NCI-H2196 treated with DMSO at 0.1 percent for 48 hours (cell line): ENCODE measurements at regions not wholly inside any gene's neighbourhood (a gene's known extent, or its start where the extent isn't known, plus 50 kb on each side); places are given as distances from the start of the nearest gene placed in this dataset.

ENCODE experiments used
- DNase-seq: peaks from one replicate; lab custom pipeline; 2025; ENCODE audit not compliant: unreplicated experiment; lab: John Stamatoyannopoulos, UW

DNA sequence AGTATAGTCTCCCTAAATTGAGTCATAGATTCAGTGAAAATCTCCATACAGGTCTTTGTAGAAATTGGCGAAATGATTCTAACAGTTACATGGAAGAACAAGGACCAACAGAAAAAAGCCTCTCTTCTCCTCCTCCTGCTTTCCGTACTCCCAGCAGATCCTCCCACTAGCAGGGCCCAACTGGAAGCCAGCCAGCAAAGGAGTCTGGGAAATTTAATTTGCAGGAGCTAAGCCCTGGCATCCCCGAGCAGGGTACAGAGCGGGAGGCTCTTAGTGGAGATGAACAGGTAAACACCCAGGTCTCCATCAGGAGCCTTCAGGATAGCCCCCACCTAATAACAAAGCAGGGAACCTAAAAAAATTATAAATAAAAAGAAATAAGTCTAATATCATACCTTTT, 1473.8 kb downstream of the TBC1D22A start:
- no peak for DNase-seq

DNA sequence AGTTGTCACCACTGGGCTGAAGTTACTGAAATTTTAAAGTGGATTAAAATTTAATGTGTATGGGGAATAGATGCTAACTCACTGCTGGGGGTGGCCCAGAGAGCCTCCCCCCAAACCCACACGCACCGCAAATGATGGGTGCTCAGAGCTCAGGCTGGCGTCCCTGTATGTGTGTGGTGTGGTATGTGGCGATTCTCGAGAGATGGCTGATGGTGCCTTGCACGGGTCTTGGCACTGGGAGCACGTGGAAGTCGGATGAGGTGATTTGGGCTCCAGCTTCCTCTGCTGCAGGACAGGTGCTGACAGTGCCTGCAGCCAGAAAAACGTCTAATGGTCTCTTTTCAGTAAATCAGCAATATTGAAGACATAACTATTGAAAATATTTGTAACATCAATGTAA, 1473.3 kb downstream of the TBC1D22A start:
- no peak for DNase-seq

DNA sequence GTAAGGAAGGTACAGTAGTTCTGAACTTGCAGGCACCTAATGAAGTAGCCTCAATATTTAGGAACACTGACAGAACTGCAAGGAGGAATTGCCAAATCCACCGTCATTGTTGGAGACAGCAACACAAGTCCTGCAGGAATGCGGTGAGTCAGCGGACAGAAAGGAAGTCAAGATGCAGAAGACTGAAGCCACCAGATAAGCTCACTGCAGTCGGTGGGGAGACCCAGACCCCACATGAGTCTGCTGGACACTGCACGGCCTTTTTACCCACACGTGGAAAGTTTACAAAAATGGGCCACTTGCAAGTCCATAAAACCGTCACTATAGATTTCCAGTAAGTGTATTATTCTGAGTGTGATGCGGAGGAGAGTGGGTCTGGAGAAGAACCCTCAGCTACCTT, 1471.6 kb downstream of the TBC1D22A start:
- no peak for DNase-seq

GRCh38 chr22:48233586-48233985, 1471.1 kb downstream of the TBC1D22A start:
- DNase-seq, result no peak

GRCh38 chr22:48228468-48228867, 1466.0 kb downstream of the TBC1D22A start:
- no peak for DNase-seq

DNA sequence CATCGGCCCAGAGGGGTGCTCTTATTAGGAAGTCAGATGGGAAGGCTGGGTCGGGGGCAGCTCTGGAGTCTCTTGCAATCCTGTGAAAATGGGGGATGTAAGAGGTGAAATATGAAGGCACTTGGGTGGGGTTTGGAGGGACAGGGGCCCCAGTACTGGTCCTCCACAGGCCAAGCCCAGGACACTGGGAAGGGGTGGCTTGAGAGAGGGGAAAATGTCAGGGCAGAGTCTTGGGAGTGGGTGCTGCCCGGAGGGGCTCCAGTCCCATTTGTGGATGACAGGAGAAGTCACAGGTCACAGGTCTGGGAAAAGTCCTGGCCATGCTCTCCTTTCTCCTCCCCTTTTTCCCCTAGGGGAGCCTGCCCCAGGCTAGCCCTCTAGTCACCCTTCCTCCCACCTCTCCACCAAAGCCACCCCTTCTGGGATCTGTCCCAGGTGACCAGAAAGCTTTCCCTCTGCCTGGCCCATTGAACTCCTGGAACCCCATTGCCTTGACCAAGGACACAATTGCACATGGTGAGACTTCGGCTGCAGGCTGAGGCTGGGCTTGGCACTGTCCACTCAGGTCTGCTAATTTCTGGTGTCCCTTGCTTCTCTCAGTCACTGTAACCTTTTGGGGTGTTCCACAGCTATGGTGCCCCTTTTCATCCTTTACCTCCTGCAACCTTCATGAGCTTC, 1465.0 kb downstream of the TBC1D22A start:
- no peak for DNase-seq

DNA sequence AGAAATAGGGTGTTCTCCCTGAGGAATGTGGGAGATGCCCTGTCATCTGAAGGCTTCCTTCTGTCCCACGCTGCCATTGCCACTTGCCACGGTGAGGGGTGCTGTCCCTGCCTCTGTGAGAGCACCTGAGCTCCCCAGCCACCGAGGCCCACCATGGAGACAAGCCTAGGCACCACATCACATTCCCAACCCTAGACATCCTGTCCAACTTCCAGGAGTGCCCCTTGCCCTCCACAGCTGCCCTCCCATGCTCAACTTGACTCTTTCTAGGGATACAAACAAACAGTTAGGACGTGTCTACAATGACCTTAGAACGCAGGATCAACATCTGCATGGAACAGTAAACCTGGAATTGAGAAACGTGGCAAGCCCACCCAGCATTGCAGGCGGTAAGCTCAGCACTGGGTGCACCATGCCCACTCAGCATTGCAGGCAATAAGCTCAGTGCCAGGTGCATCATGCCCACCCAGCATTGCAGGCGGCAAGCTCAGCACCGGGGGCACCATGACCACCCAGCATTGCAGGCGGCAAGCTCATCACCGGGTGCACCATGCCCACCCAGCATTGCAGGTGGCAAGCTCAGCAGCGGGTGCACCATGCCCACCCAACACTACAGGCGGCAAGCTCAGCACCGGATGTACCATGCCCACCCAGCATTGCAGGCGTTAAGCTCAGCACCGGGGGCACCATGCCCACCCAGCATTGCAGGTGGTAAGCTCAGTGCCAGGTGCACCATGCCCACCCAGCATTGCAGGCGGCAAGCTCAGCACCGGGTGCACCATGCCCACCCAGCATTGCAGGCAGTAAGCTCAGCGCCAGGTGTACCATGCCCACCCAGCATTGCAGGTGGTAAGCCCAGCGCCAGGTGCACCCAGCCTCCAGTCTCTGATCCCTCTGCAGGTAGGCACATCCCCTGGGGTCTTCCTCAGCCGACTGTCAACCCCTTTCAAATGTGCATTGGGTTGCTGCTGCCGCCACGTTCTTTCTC, 1463.9 kb downstream of the TBC1D22A start:
- DNase-seq, result no peak

DNA sequence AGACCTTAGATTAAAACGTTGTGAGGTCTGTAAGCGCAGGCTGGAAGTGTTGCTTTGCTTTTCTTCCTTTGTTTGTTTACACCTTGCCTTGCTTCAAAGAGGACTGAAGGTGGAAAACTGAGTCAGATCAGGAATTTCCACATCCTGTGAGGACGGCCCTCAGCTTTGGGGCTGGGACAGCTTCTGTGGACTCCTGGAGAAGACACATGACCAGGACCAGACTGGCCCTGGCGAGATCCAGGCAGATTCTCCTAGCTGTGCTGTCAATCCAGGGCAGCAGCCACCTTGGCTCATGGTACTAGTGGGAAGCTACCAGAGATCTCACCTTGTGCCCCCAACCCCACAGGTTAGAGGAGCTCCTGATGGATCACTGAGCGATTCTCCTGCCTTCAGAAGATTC, 1461.9 kb downstream of the TBC1D22A start:
- no peak for DNase-seq

DNA sequence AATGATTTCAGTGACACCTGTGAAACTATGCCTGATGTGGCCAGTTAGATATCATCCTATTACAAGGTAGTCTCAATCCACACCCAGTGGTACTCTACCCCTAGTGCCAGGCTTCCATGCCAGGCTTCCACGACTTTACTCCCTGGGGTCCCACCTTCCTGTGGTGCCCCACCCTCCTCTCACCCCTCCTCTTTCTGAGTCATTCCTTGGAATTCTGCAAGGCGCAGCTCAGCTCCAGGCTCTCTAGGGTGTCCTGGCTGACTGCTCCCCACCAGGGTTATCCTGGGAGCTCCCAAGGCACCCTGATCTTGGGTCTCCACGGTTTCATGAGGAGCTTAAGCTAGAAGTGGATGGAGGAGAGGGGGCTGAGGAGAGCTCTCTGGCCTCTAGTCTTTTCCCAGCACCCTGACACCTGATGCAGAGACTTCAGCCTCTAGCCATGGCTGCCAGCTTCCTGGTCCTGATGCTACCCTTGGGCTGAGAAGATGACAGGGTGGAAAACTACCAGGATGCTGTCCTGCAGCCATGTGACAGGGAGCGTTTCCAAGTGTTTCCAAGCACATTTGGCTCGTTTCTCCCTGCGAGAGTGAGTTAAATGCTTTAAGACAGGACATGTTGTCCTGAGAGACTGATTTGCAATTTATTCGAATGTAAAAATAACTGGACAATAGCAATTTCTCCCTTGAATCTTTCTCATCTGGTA, 1461.2 kb downstream of the TBC1D22A start:
- DNase-seq, result no peak

GRCh38 chr22:48222742-48223487, 1460.5 kb downstream of the TBC1D22A start:
- DNase-seq, result no peak

DNA sequence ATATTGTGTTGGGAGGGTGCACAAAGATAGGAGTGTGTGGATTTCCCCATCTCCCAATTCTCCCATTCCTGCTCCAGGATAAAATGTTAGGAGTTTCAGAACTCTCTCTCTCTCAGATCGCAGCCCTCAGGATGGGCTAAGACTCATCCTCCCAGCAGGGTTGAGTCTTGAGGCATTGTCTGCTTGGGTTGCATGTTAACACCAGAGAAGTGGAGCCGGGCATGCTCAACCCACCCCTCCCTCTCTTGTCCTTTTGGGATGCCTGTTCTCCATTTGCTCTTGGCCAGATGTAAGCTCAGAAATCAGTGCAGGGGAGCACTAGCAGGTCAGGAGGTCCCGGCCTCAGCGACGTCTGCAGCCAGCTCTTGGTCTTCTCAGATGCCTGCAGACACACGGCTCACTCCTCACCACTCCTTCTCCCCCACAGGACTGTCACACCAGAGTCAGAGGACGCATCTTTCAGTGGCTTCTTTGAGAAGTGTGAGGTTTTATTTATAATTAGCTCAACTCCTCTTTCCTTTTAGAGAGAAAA, 1456.5 kb downstream of the TBC1D22A start:
- DNase-seq, result no peak

DNA sequence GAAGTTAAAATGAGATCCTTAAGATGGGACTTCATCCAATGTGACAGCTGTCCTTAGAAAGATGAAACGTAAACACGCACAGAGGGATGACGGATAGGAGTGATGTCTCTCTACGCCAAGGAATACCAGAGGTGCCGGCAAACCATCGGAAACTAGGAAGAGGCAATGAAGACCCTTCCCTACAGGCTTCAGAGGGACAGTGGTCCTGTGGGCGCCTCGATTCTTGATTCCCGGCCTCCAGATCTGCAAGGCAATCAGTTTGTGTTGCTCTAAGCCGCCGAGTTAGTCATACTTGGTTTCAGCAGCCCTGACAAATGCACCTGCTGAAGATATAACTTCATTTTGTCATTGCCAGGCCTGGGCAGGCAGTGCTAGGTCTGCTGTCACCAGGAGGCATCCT, 1455.1 kb downstream of the TBC1D22A start:
- DNase-seq, result no peak

DNA sequence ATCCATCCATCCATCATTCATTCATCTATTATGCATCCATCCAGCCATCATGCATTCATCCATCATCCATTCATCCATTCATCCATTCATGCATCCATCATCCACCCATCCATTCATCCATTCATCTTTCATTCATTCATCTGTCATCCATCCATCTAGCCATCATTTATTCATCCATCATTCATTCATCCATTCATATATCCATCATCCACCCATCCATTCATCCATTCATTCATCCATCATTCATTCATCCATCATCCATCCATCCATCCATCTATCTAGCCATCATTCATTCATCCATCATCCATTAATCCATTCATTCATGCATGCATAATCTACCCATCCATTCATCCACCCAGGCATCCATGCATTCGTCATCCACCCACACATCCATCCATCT, 1450.3 kb downstream of the TBC1D22A start:
- DNase-seq, result no peak

DNA sequence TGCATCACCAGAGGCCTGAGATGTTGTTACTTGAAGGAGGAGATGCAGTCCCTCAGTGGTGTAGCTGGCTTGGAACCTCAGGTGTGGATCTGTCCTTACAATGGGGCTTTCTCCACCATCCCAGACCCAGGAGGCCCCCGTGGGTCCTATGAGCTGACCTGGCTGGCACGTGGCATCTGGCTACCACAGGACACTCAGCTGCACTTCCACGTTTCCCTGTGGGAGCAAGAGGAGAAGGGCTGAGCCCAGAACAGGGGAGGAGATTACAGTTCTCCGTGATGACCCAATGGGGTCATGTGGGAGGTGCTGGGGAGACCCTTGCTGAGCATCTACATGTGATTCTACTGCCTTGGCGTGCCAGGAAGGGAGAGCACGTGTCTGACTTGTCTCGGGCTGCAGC, 1448.4 kb downstream of the TBC1D22A start:
- DNase-seq, result no peak

GRCh38 chr22:48210198-48210580, 1447.7 kb downstream of the TBC1D22A start:
- DNase-seq, result no peak

DNA sequence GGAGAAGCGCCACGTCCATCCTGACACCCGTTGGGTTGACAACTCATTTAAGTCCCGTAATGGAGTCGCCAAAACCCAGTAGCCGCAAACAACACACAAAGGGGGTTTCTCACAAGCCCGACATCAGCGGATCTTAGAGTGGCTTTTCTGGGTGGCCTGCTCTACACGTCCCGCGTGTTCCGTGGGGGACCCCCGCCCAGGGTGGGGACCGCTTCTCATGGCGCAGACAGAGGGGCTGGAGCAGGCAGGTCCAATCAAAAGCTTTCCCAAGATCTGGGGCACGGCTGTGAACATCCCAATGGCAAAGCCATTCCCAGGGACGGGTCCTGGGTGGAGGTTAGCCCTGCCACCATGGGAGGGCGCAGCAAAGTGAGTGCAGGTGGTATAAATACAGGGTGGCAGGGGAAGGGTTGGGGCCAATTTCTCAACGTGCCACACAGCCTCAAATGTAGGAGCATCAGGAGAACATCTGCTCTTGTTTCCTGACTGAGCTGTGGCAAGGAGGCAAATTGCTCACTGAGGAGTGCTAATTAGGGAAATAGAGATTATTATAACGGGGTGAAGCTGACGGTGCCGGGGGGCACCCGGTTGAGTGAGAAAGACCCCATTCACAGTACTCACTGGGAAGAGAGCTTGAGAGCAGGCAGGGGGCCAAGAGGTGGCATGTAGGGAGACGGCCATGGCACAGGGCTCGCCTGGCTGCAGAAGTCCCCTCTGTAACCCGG, 1447.2 kb downstream of the TBC1D22A start:
- no peak for DNase-seq

DNA sequence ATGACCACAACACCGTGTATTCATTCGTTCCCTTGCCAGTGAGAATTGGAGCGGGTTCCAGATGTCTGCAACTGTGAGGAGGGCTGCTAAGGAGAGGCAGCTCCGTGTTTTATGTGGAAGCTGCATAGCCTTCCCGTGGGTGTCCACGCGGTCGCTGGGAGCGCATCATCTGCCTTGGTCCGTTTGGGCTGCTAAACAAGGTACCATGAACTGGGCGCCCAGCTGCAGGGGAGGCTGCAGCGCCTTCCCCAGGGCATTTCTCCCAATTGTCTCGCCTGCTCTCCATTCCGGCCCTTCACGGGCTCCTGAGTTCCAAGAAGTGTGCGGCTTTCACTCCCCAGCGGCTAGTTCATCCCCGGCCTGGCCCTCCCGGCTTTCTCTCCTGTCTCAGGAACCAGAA, 1446.4 kb downstream of the TBC1D22A start:
- DNase-seq, result no peak

DNA sequence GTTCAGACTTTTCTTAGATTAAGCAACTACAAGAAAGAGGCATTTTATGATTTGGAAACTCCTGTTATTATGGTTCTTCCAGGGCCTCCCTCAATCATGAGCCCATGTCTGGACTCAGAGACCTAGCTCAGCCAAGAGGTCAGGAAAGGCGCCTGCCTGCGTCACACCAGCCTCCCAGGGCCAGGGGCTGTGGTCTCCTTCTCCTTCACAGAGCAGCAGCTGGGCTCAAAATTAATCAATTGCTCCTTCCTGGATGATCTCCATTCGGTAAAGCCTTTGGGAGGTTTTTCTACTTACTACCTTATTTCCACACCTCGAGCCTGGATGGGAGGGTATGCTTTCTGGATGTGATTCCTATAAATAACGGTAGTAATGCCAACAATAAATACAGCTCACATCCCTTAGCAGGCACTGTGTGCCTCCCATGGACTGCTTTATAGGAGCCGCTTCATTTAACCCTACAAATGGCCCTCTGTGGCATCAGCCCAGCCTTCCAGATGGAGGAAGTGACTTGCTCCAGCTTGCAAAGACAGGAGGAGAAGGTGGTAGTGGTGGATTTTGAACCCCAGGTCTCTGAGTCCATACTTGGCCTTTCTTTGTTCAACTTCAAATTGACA, 1445.6 kb downstream of the TBC1D22A start:
- DNase-seq, result no peak

- DNase-seq, result no peak
Observed at GRCh38 chr22:48205790-48206189, 1443.3 kb downstream of the TBC1D22A start.

DNA sequence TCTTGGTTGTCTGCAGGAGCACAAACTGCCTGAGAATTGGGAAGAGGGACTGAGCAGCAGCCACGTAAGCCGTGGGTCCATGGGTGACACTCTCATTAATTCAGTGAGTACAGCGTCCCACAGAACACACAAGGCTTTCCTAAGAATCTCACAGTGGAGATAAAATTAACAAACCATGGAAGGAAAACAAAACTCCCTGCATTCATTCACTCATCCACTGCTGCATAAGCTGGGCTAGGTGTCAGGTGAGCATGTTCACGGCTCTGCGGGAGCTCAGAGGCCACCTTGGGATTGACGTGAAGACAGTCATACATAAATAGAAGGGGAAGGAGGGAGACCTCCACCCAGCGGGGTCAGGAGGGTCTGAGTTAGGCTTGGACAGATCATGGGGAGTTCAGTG, 1442.7 kb downstream of the TBC1D22A start:
- DNase-seq, result no peak
